ENCODE measurements at regions not wholly inside any gene's neighbourhood (a gene's known extent, or its start where the extent isn't known, plus 50 kb on each side); places are given as distances from the start of the nearest gene placed in this dataset.
"Not testable (repeated sequence)": the region's sequence is repeated elsewhere in the genome, so short reads cannot be mapped to it uniquely, and the experiment has no call there.

- DNase-seq, result no peak
Measured at GRCh38 chr12:91643763-91644162, 461.1 kb upstream of the DCN start.

- no peak for DNase-seq
Measured at GRCh38 chr12:91640021-91640420, 457.4 kb upstream of the DCN start.

GRCh38 chr12:91639327-91639726 is 456.7 kb upstream of the DCN start:
- peak; percentile 67 for DNase-seq

GRCh38 chr12:91637789-91638624 is 455.4 kb upstream of the DCN start:
- DNase-seq, result peak; percentile 75

- peak; percentile 47 for DNase-seq
Measured at GRCh38 chr12:91636721-91637120, 454.1 kb upstream of the DCN start.

GRCh38 chr12:91634386-91634713 is 451.7 kb upstream of the DCN start:
- DNase-seq, result not testable (repeated sequence)

- DNase-seq, result no peak
Measured at GRCh38 chr12:91633734-91634357, 451.2 kb upstream of the DCN start.

GRCh38 chr12:91633206-91633605 is 450.6 kb upstream of the DCN start:
- DNase-seq, result no peak

- no peak for DNase-seq
Measured at GRCh38 chr12:91632042-91632786, 449.6 kb upstream of the DCN start.

GRCh38 chr12:91630596-91631293 is 448.1 kb upstream of the DCN start:
- DNase-seq, result no peak

GRCh38 chr12:91630083-91630482 is 447.5 kb upstream of the DCN start:
- peak; percentile 12 for DNase-seq

- DNase-seq, result no peak
Measured at GRCh38 chr12:91629440-91629839, 446.8 kb upstream of the DCN start.

GRCh38 chr12:91628656-91629055 is 446.0 kb upstream of the DCN start:
- DNase-seq, result peak; percentile 4

GRCh38 chr12:91627225-91627624 is 444.6 kb upstream of the DCN start:
- no peak for DNase-seq

GRCh38 chr12:91622981-91623380 is 440.4 kb upstream of the DCN start:
- no peak for DNase-seq

GRCh38 chr12:91622037-91622436 is 439.4 kb upstream of the DCN start:
- DNase-seq, result peak; percentile 22

- peak; percentile 80 for DNase-seq
Measured at GRCh38 chr12:91620992-91621391, 438.4 kb upstream of the DCN start.

- no peak for DNase-seq
Measured at GRCh38 chr12:91620422-91620821, 437.8 kb upstream of the DCN start.

- no peak for DNase-seq
Measured at GRCh38 chr12:91618281-91618680, 435.7 kb upstream of the DCN start.

- no peak for DNase-seq
Measured at GRCh38 chr12:91617818-91618217, 435.2 kb upstream of the DCN start.

GRCh38 chr12:91616416-91616815 is 433.8 kb upstream of the DCN start:
- DNase-seq, result no peak

- DNase-seq, result no peak
Measured at GRCh38 chr12:91613223-91613779, 430.7 kb upstream of the DCN start.

- no peak for DNase-seq
Measured at GRCh38 chr12:91610561-91610960, 427.9 kb upstream of the DCN start.

All from NCI-H146 (cell line).